CD4-positive, CD25-positive, alpha-beta regulatory T cell (primary cell): ENCODE measurements at regions not wholly inside any gene's neighbourhood (a gene's known extent, or its start where the extent isn't known, plus 50 kb on each side); places are given as distances from the start of the nearest gene placed in this dataset.
A peak's percentile ranks its signal among the peaks of the same experiment; 100 is the strongest.
"Not testable (repeated sequence)": the region's sequence is repeated elsewhere in the genome, so short reads cannot be mapped to it uniquely, and the experiment has no call there.

Experiments used
- ATAC-seq, 2 donors: fragments of 150-1000 bp; cut with Tn5 transposase; one replicate each; pipeline ENCODE4 v1.10.0; 2021; ENCODE audit warnings: low read depth in 2 of 2, moderate number of reproducible peaks in 2 of 2, moderate library complexity in 1 of 2
- DNase-seq, 3 donors: peaks; one replicate each; pipeline versions ENCODE4 v3.0.0 to v3.0.0-alpha.2; 2012 to 2022; ENCODE audit warnings: mixed read lengths in 1 of 3
- H3K27ac ChIP-seq: one replicate; pipeline ENCODE4 v1.7.0; 2013; ENCODE audit warnings: mild to moderate bottlenecking, low read length; ENCODE audit not compliant: insufficient read depth, poor library complexity, severe bottlenecking
- H3K27me3 ChIP-seq: one replicate; pipeline ENCODE4 v1.7.0; 2013; ENCODE audit warnings: low read length; ENCODE audit not compliant: control insufficient read depth, insufficient read depth
- H3K36me3 ChIP-seq: one replicate; pipeline ENCODE4 v1.7.0; 2013; ENCODE audit warnings: mild to moderate bottlenecking, low read length, moderate library complexity; ENCODE audit not compliant: control insufficient read depth, insufficient read depth
- H3K4me1 ChIP-seq: 2 replicates; pipeline ENCODE4 v1.7.0; 2013; ENCODE audit warnings: mild to moderate bottlenecking, low read length; ENCODE audit not compliant: insufficient read depth, control insufficient read depth, poor library complexity, severe bottlenecking
- H3K4me3 ChIP-seq: one replicate; pipeline ENCODE4 v1.7.0; 2013; ENCODE audit warnings: low read depth, mild to moderate bottlenecking, low read length, moderate library complexity
- H3K9me3 ChIP-seq, 2 experiments: 1 replicate in 1 of 2; 2 replicates in 1 of 2; pipeline ENCODE4 v1.7.0; 2013; ENCODE audit warnings: low read length in 2 of 2, mild to moderate bottlenecking in 1 of 2, moderate library complexity in 1 of 2; ENCODE audit not compliant: control insufficient read depth in 2 of 2
- H3K27ac Mint-ChIP-seq, 3 donors: one replicate each; pipeline ENCODE4 v1.8.0; 2020 to 2022; ENCODE audit warnings: mild to moderate bottlenecking in 3 of 3, mixed read lengths in 3 of 3, moderate library complexity in 2 of 3
- H3K27me3 Mint-ChIP-seq: one replicate; pipeline ENCODE4 v1.8.0; 2022; ENCODE audit warnings: mild to moderate bottlenecking, mixed read lengths
- H3K36me3 Mint-ChIP-seq: one replicate; pipeline ENCODE4 v1.8.0; 2020; ENCODE audit warnings: mixed read lengths
- H3K4me1 Mint-ChIP-seq, 4 donors: one replicate each; pipeline ENCODE4 v1.8.0; 2020 to 2022; ENCODE audit warnings: mixed read lengths in 4 of 4, mild to moderate bottlenecking in 1 of 4
- H3K4me3 Mint-ChIP-seq, 4 donors: one replicate each; pipeline ENCODE4 v1.8.0; 2020 to 2022; ENCODE audit warnings: mild to moderate bottlenecking in 4 of 4, mixed read lengths in 4 of 4, moderate library complexity in 3 of 4
- H3K9me3 Mint-ChIP-seq, 7 donors: one replicate each; pipeline ENCODE4 v1.8.0; 2020 to 2022; ENCODE audit warnings: mixed read lengths in 7 of 7, mild to moderate bottlenecking in 3 of 7, moderate library complexity in 2 of 7

DNA sequence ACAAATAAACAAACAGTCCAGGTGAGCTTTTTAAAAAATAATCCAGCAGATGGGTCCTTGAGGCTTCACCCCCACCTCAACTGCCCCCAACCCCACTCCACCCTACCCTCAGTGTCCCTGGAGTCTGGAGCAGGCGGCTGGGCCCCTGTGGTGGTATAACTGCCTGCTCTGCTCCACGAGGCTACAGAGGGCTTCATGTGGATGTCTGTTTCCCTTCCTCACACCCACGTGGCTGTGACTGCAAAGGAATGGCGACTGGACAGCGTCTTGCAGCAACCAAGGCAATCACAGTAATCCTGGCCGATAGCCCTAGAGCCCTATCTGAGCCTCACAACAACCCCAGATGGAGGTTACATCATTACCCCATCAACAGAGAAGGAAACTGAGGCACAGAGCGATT is 76.5 kb downstream of the SLC2A10 start:
- DNase-seq (no peak), ATAC-seq (no peak)
- no peaks in the 10 kb centered on the region for H3K9me3 Mint-ChIP-seq
- Histone ChIP-seq H3K4me3 (no peak overlapping the region), H3K27ac (no peak overlapping the region), H3K4me1 (no peaks in the 10 kb centered on the region), H3K9me3 (no peaks in the 10 kb centered on the region), H3K27me3 (no peaks in the 10 kb centered on the region), H3K36me3 (no peaks in the 10 kb centered on the region)
- no peaks in the 10 kb centered on the region for H3K4me1 Mint-ChIP-seq
- H3K27ac Mint-ChIP-seq = peak overlapping the region in 1 of 3 donors; percentile 53
- H3K27me3 Mint-ChIP-seq = peaks cover 5% of the 10 kb centered on the region
- H3K36me3 Mint-ChIP-seq = no peaks in the 10 kb centered on the region
- no peak overlapping the region for H3K4me3 Mint-ChIP-seq

DNA sequence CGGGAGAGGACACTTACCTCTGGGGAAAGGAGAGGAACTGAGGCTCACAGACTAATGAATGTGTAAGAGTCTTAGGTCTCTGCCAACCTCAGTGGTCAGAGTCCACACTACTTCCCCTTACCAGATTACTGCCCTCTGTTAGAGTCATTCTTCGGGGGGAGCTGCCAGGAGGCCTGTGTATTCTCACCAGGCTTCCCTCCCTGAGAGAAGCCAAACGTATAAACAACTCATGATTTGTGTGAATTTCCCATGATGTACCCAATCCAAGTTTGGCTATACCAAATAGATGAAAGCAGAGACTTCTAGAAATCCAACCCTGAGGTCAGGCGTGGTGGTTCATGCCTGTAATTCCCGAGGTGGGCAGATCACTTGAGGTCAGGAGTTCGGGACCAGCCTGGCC is 77.1 kb downstream of the SLC2A10 start:
- Histone ChIP-seq H3K27me3 (no peaks in the 10 kb centered on the region), H3K9me3 (no peaks in the 10 kb centered on the region), H3K4me3 (no peak overlapping the region), H3K36me3 (no peaks in the 10 kb centered on the region), H3K27ac (no peak overlapping the region), H3K4me1 (no peaks in the 10 kb centered on the region)
- H3K27ac Mint-ChIP-seq = no peak overlapping the region
- H3K4me3 Mint-ChIP-seq = no peak overlapping the region
- H3K36me3 Mint-ChIP-seq = no peaks in the 10 kb centered on the region
- H3K4me1 Mint-ChIP-seq = no peaks in the 10 kb centered on the region
- peaks cover 5% of the 10 kb centered on the region for H3K27me3 Mint-ChIP-seq
- no peak for ATAC-seq
- H3K9me3 Mint-ChIP-seq = no peaks in the 10 kb centered on the region
- DNase-seq = no peak

DNA sequence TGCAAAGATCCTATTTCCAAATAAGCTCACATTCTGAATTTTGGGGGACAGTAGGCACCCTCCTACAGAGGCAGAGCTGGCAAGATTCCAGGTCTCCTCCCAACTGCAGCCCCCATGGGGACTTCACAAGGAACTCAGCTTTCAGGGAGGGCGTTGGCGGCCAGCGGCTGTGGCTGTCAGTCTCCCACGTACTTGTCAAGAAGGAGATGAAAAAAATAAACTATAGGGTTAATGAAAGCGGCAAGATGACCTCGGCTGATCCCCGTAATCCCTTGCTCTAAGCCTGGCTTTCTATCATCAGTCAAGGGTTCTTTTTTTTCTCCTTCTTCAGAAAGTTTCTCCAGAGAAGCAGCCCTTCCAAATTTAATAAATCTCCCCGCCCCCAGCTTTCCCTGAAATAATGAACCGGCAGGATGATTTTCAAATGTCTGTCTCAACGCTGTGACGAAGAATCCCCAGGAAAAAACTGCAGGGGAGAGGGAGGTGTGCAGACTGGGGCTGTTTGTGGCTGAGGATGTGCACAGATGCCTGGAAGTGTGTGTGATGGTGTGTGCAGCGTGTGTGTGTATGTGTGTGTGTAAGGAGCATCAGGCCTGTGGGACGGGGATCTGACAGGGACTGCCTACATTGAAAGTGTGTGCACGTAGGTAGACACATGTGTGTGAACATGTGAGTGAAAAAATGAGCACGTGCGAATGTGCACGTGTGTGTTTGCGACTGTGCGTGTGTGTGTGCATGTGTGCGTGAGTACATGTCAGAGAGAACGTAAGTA is 78.7 kb downstream of the SLC2A10 start:
- no peak overlapping the region for H3K4me3 ChIP-seq
- DNase-seq = no peak
- no peak overlapping the region for H3K27ac ChIP-seq
- Mint-ChIP-seq H3K4me3 (no peak overlapping the region), H3K36me3 (no peaks in the 10 kb centered on the region), H3K27me3 (peaks cover 12% of the 10 kb centered on the region), H3K9me3 (no peaks in the 10 kb centered on the region), H3K27ac (no peak overlapping the region), H3K4me1 (no peaks in the 10 kb centered on the region)
- ATAC-seq = no peak
- H3K36me3 ChIP-seq = no peaks in the 10 kb centered on the region
- H3K9me3 ChIP-seq = no peaks in the 10 kb centered on the region
- H3K4me1 ChIP-seq = no peaks in the 10 kb centered on the region
- H3K27me3 ChIP-seq = no peaks in the 10 kb centered on the region

DNA sequence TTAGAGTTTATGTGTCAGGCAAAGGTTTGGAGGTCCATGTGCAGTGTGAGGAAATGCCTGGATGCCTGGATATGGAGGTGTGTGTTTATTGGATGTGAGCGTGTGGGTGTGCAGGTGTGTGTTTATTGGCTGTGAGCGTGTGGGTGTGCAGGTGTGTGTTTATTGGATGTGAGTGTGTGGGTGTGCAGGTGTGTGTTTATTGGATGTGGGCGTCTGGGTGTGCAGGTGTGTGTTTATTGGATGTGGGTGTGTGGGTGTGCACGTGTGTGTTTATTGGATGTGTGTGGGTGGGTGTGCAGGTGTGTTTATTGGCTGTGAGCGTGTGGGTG is 79.3 kb downstream of the SLC2A10 start:
- H3K27me3 Mint-ChIP-seq = peaks cover 12% of the 10 kb centered on the region
- H3K36me3 ChIP-seq = not testable (repeated sequence)

DNA sequence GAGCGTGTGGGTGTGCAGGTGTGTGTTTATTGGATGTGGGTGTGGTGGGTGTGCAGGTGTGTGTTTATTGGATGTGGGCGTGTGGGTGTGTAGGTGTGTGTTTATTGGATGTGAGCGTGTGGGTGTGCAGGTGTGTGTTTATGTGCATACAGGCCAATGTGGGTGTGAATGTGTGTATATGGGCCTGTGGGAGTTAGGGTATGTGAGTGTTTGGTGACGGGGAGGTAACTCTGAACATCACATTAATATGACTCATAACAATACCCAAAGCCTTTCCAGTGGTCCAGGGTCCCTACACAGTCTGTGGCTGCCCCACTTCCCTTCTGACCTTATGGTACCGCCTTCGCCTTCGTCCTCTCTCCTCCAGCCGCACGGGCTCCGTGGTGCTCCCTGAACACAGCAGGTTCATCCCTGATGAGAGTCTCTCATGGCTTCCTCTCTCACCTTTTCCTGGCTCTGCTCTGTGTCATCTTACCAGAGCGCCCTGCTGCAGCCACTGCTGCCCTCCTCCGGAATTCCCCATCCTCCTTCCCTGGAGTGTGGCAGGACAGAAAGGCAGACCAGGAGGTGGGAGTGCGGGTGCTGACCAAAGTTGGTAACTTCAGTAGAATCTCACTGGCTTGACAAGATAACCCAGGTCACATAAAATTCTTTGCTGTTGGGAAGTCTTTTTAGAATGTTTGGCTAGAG is 80.0 kb downstream of the SLC2A10 start:
- Mint-ChIP-seq H3K4me3 (no peak overlapping the region), H3K27me3 (peaks cover 17% of the 10 kb centered on the region)

More for the DNA sequence above, 79.3 kb downstream of the SLC2A10 start:
- H3K9me3 ChIP-seq, H3K36me3 Mint-ChIP-seq, ATAC-seq, H3K27me3 ChIP-seq, H3K4me1 ChIP-seq, H3K27ac Mint-ChIP-seq, H3K4me3 Mint-ChIP-seq, DNase-seq, H3K4me3 ChIP-seq, H3K4me1 Mint-ChIP-seq, H3K27ac ChIP-seq, H3K9me3 Mint-ChIP-seq: not testable (repeated sequence)

DNA sequence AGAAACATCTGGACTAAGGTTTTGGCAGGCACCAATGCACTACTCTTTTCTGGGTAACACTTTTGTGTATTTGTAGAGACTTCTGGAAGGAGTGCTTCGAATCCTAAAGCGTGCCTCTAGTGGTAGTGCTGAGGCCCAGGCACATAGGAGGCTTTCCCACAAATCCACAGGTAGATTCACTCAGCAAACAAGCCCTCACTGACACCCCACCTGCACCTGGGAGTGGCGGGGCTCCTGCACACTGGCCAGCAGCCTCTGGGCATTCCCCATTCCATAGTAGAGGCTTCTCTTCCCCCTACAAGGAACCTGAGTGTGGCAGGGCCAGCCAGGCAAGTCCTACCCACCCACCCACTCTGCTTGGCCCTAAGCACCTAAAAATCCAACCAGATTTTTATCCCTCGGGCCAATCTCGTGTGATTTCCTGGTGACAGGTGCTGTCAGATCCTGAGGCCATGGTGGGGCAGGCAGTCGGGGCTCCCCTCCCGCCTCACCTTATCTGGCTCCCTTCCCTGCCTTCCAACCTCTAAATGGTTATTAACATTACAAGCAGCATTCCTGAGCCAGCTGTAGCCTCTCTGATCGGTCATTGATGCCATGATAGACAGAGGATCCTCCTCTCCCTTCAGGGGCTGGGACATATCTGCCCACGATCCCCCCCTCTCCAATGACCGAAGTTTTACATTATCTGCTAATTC is 82.4 kb downstream of the SLC2A10 start:
- Mint-ChIP-seq H3K36me3 (no peaks in the 10 kb centered on the region), H3K9me3 (no peaks in the 10 kb centered on the region), H3K4me1 (no peaks in the 10 kb centered on the region), H3K4me3 (no peak overlapping the region), H3K27me3 (peaks cover 16% of the 10 kb centered on the region), H3K27ac (no peak overlapping the region)
- H3K36me3 ChIP-seq = no peaks in the 10 kb centered on the region
- ATAC-seq = no peak
- no peaks in the 10 kb centered on the region for H3K9me3 ChIP-seq
- no peaks in the 10 kb centered on the region for H3K4me1 ChIP-seq
- H3K4me3 ChIP-seq = no peak overlapping the region
- H3K27ac ChIP-seq = no peak overlapping the region
- DNase-seq = no peak
- H3K27me3 ChIP-seq = no peaks in the 10 kb centered on the region

More for the DNA sequence above, 80.0 kb downstream of the SLC2A10 start:
- Histone ChIP-seq H3K36me3 (no peaks in the 10 kb centered on the region), H3K27me3 (no peaks in the 10 kb centered on the region), H3K4me1 (no peaks in the 10 kb centered on the region), H3K4me3 (no peak overlapping the region), H3K9me3 (no peaks in the 10 kb centered on the region), H3K27ac (no peak overlapping the region)
- H3K4me1 Mint-ChIP-seq = no peaks in the 10 kb centered on the region
- H3K36me3 Mint-ChIP-seq = no peaks in the 10 kb centered on the region
- no peak overlapping the region for H3K27ac Mint-ChIP-seq
- ATAC-seq (no peak), DNase-seq (no peak)
- no peaks in the 10 kb centered on the region for H3K9me3 Mint-ChIP-seq

DNA sequence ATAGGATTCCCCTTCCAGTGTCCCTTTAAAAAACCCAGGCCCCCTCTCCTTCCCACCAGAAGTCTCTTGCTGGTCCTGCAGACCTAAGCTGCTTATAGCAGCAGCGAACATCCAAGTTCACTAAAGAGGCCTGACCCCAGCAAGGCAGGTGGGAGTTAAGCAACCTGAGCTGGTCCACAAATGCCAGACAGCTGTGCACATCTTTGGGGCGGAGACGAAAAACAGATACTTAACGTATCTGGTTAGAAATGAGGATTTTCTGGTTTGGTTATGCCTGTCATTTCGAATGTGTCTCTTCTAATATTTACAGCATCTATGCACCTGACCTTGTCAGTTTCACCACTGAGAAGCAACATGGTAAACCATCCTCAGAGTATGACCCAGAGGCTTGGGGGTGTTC is 87.8 kb downstream of the SLC2A10 start:
- no peak overlapping the region for H3K4me3 Mint-ChIP-seq
- peaks cover 18% of the 10 kb centered on the region for H3K27me3 Mint-ChIP-seq

More for the DNA sequence above, 87.8 kb downstream of the SLC2A10 start:
- no peaks in the 10 kb centered on the region for H3K4me1 Mint-ChIP-seq
- Histone ChIP-seq H3K27me3 (no peaks in the 10 kb centered on the region), H3K4me1 (no peaks in the 10 kb centered on the region), H3K27ac (no peak overlapping the region), H3K4me3 (no peak overlapping the region), H3K9me3 (no peaks in the 10 kb centered on the region), H3K36me3 (no peaks in the 10 kb centered on the region)
- H3K36me3 Mint-ChIP-seq = no peaks in the 10 kb centered on the region
- peak overlapping the region in 1 of 3 donors; percentile 3 for H3K27ac Mint-ChIP-seq
- ATAC-seq = no peak
- peaks cover 0 to 3% (median 0%) of the 10 kb centered on the region in 7 donors for H3K9me3 Mint-ChIP-seq
- DNase-seq = no peak
